Ovary (tissue), 7 donors: ENCODE measurements at regions not wholly inside any gene's neighbourhood (a gene's known extent, or its start where the extent isn't known, plus 50 kb on each side); places are given as distances from the start of the nearest gene placed in this dataset.

Experiments used
- DNase-seq, 5 donors: peaks; one replicate each; pipeline ENCODE4 v3.0.0-alpha.2; 2019 to 2020
- H3K27ac ChIP-seq, 2 donors: fragments of 200-600 bp; one replicate each; pipeline versions ENCODE4 v1.5.1 to v1.8.0; 2019 to 2022
- H3K27me3 ChIP-seq: fragments of 200-600 bp; one replicate; pipeline ENCODE4 v1.8.0; 2022
- H3K36me3 ChIP-seq: fragments of 200-600 bp; sonication (generic); one replicate; pipeline ENCODE4 v1.5.1; 2019
- H3K4me1 ChIP-seq: one replicate; pipeline ENCODE4 v1.8.1; 2013; ENCODE audit warnings: mild to moderate bottlenecking, moderate library complexity; ENCODE audit not compliant: insufficient read depth
- H3K4me3 ChIP-seq: fragments of 200-600 bp; sonication (generic); one replicate; pipeline ENCODE4 v1.5.1; 2017
- H3K9me3 ChIP-seq, 2 donors: fragments of 200-600 bp in 1 of 2; sonication (generic) in 1 of 2; one replicate each; pipeline versions ENCODE4 v1.5.1 to v1.8.1; 2013 to 2019; ENCODE audit warnings: mild to moderate bottlenecking in 1 of 2, moderate library complexity in 1 of 2
- CTCF ChIP-seq, 3 donors: fragments of 450-650 bp in 2 of 3; fragments of 200-600 bp in 1 of 3; IDR thresholded peaks; one replicate each; pipeline versions ENCODE4 v1.5.1 to v1.8.0; 2016 to 2022; ENCODE audit warnings: antibody characterized with exemption in 3 of 3, mild to moderate bottlenecking in 1 of 3
- EP300 ChIP-seq: sonication (generic); formaldehyde crosslinking; IDR thresholded peaks from one replicate; pipeline ENCODE4 v1.6.1; 2017; ENCODE audit warnings: antibody characterized with exemption
- POLR2A ChIP-seq: fragments of 450-650 bp; IDR thresholded peaks from one replicate; pipeline ENCODE4 v1.6.1; 2017; ENCODE audit warnings: antibody characterized with exemption, mild to moderate bottlenecking, moderate library complexity
- WGBS, 3 donors: extraction: QIAGEN DNeasy Blood & Tissue Kit in 1 of 3; methylation state at CpG; one replicate each; pipeline versions ENCODE4 v1.1.5 to v1.1.7; 2013 to 2017; 5-methylcytosine and 5-hydroxymethylcytosine counted together
- intact Hi-C, 4 donors: fragments of 100-400 bp; cut with DNase I; formaldehyde crosslinking; loops; one replicate each; pipeline versions ENCODE4 v1.11.0 to v1.15.1; 2022 to 2023
- donor health status: DM: no; HTN: no; CAD: no; lungs with moderate emphysema.
- donor health status: DM: no; HTN: no; CAD: no.
- donor health status: Bipolar disorder and iron deficiency.
- donor health status: DM: no; HTN: no; CAD: no.
- donor health status: DM: yes; HTN: yes; CAD: no.

- intact Hi-C loops: no loop called here
Observed at GRCh38 chr5:39498278-39498952, 73.6 kb upstream of the DAB2 start.

GRCh38 chr5:39497322-39497721 lies 72.5 kb upstream of the DAB2 start:
- Histone ChIP-seq H3K9me3 (no peaks in the 10 kb centered on the region), H3K4me1 (peaks cover 7% of the 10 kb centered on the region), H3K27ac (no peak overlapping the region), H3K36me3 (no peaks in the 10 kb centered on the region), H3K4me3 (no peak overlapping the region), H3K27me3 (no peaks in the 10 kb centered on the region)
- no peak for TF ChIP-seq POLR2A
- TF ChIP-seq EP300: no peak
- no peak for TF ChIP-seq CTCF (IDR thresholded peaks at IDR 0.05)
- no peak for DNase-seq
- intact Hi-C loops: no loop called here
- 95 to 98% (median 95%) methylated on average over 4 of the region's 4 CpGs for WGBS, 3 donors

More at GRCh38 chr5:39498278-39498952, 73.6 kb upstream of the DAB2 start:
- no peak for DNase-seq
- Histone ChIP-seq H3K27me3 (no peaks in the 10 kb centered on the region), H3K9me3 (no peaks in the 10 kb centered on the region), H3K4me3 (no peak overlapping the region), H3K4me1 (peaks cover 11% of the 10 kb centered on the region), H3K27ac (no peak overlapping the region), H3K36me3 (no peaks in the 10 kb centered on the region)
- TF ChIP-seq EP300 (no peak), CTCF (IDR thresholded peaks at IDR 0.05) (no peak), POLR2A (no peak)
- 45 to 57% (median 52%) methylated on average over 4 of the region's 4 CpGs for WGBS, 3 donors

- H3K27ac ChIP-seq: no peak overlapping the region
- H3K36me3 ChIP-seq: no peaks in the 10 kb centered on the region
- H3K27me3 ChIP-seq: no peaks in the 10 kb centered on the region
- DNase-seq: no peak
- intact Hi-C loops: no loop called here
- 47 to 58% (median 54%) methylated on average over 1 of the region's 1 CpG for WGBS, 3 donors
- no peaks in the 10 kb centered on the region for H3K9me3 ChIP-seq
- H3K4me3 ChIP-seq: no peak overlapping the region
- no peak for TF ChIP-seq POLR2A
- no peak for TF ChIP-seq CTCF (IDR thresholded peaks at IDR 0.05)
- TF ChIP-seq EP300: no peak
- peaks cover 3% of the 10 kb centered on the region for H3K4me1 ChIP-seq
Observed at GRCh38 chr5:39495227-39495626, 70.4 kb upstream of the DAB2 start.

GRCh38 chr5:39494534-39494933 lies 69.8 kb upstream of the DAB2 start:
- TF ChIP-seq EP300 (no peak), POLR2A (no peak)
- no peak overlapping the region for H3K4me3 ChIP-seq
- intact Hi-C loops: no loop called here
- no peak overlapping the region for H3K27ac ChIP-seq
- H3K27me3 ChIP-seq: no peaks in the 10 kb centered on the region
- 38 to 66% (median 41%) methylated on average over 1 of the region's 1 CpG for WGBS, 3 donors
- H3K9me3 ChIP-seq: no peaks in the 10 kb centered on the region
- no peaks in the 10 kb centered on the region for H3K36me3 ChIP-seq
- no peak for DNase-seq
- peaks cover 3% of the 10 kb centered on the region for H3K4me1 ChIP-seq

GRCh38 chr5:39494107-39494510 lies 69.3 kb upstream of the DAB2 start:
- WGBS, 3 donors: 1 to 10% (median 1%) methylated on average over 3 of the region's 3 CpGs
- H3K36me3 ChIP-seq: no peaks in the 10 kb centered on the region
- H3K4me3 ChIP-seq: no peak overlapping the region
- TF ChIP-seq EP300 (no peak), CTCF (IDR thresholded peaks at IDR 0.05) (no peak), POLR2A (no peak)
- H3K9me3 ChIP-seq: no peaks in the 10 kb centered on the region
- no peak for DNase-seq
- intact Hi-C loops: no loop called here
- no peaks in the 10 kb centered on the region for H3K27me3 ChIP-seq
- no peak overlapping the region for H3K27ac ChIP-seq
- peaks cover 3% of the 10 kb centered on the region for H3K4me1 ChIP-seq
